ENCODE measurements at regions not wholly inside any gene's neighbourhood (a gene's known extent, or its start where the extent isn't known, plus 50 kb on each side); places are given as distances from the start of the nearest gene placed in this dataset.
"Not testable (repeated sequence)": the region's sequence is repeated elsewhere in the genome, so short reads cannot be mapped to it uniquely, and the experiment has no call there.

DNA sequence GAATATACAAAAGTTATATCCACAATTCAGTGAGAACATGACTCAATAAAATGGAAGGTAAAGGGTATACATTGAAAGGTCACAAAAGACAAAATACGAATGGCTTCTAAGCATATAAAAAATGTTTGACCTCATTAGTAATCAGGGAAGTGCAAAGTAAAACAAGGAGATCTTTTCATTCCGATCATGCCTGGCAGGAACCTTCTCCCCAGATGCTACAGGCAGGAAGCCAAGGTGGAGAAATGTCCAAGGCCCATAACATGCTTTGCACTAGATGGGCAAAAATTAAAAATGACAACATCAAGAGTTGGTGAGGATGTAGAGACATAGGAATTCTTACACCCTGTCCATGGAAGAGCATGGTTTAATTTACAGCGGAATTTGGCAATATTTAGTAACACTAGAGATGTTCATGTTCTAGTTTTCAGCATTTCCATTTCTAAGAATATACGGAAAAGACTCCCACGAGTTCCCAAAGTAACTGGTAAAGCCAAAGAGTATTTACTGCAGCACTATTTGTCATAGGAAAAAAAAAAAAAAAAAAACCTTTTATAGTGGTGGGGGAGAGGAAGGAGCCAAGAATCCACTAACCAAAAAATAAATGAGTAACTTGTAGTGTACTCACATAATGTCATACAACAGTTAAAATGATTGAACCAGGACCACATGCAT is 184.5 kb upstream of the KAZN start:
- TF ChIP-seq, protein P1, sequence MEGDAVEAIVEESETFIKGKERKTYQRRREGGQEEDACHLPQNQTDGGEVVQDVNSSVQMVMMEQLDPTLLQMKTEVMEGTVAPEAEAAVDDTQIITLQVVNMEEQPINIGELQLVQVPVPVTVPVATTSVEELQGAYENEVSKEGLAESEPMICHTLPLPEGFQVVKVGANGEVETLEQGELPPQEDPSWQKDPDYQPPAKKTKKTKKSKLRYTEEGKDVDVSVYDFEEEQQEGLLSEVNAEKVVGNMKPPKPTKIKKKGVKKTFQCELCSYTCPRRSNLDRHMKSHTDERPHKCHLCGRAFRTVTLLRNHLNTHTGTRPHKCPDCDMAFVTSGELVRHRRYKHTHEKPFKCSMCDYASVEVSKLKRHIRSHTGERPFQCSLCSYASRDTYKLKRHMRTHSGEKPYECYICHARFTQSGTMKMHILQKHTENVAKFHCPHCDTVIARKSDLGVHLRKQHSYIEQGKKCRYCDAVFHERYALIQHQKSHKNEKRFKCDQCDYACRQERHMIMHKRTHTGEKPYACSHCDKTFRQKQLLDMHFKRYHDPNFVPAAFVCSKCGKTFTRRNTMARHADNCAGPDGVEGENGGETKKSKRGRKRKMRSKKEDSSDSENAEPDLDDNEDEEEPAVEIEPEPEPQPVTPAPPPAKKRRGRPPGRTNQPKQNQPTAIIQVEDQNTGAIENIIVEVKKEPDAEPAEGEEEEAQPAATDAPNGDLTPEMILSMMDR (IDR thresholded peaks at IDR 0.05), result no peak
- TF ChIP-seq EZH2 (IDR thresholded peaks at IDR 0.05; ENCODE audit: borderline replicate concordance, insufficient read depth, low read depth, low read length, poor library complexity, severe bottlenecking), result no peak
- WGBS (ENCODE audit: insufficient coverage), result no CpG with 5 or more reads among the region's 5 CpGs
- CTCF ChIA-PET, result no interaction called here
- H3K4me3 Mint-ChIP-seq, result no peak overlapping the region
- no peaks in the 10 kb centered on the region for H3K4me1 Mint-ChIP-seq
- POLR2A ChIA-PET, result no interaction called here
- peaks cover 9% of the 10 kb centered on the region for H3K27me3 Mint-ChIP-seq
- H3K27me3 ChIP-seq (replicated peaks in 1 of 4; ENCODE audit: control extremely low read depth in 1 of 4, control insufficient read depth in 3 of 4, insufficient read depth in 4 of 4, low read length in 3 of 4), result no peaks in the 10 kb centered on the region
- H3K36me3 ChIP-seq (replicated peaks in 1 of 2; ENCODE audit: control extremely low read depth in 1 of 2, control insufficient read depth in 1 of 2, extremely low read depth in 1 of 2, insufficient read depth in 2 of 2, low read length in 1 of 2), result no peaks in the 10 kb centered on the region
- H2AFZ ChIP-seq (ENCODE audit: insufficient read depth, low read depth, low read length, poor library complexity, severe bottlenecking), result no peak overlapping the region
- no peak overlapping the region for H3K27ac Mint-ChIP-seq
- no peaks in the 10 kb centered on the region for H4K20me1 ChIP-seq (ENCODE audit: control insufficient read depth, insufficient read depth, low read length, poor library complexity, severe bottlenecking)
- no peak overlapping the region for H3K9ac ChIP-seq (ENCODE audit: low read length)
- no peaks in the 10 kb centered on the region for H3K79me2 ChIP-seq (ENCODE audit: control insufficient read depth, insufficient read depth, low read length)
- no peaks in the 10 kb centered on the region for H3K4me1 ChIP-seq (ENCODE audit: control insufficient read depth in 2 of 2, insufficient read depth in 2 of 2, low read length in 2 of 2)
- no peak for DNase-seq
- ATAC-seq (ENCODE audit: low read depth), result no peak
- H3K4me2 ChIP-seq (replicated peaks; ENCODE audit: low read depth, low read length, poor library complexity, severe bottlenecking), result no peak overlapping the region
- no peaks in the 10 kb centered on the region for H3K9me3 Mint-ChIP-seq (ENCODE audit: insufficient read depth)
- no peaks in the 10 kb centered on the region for H3K9me3 ChIP-seq (ENCODE audit: control extremely low read depth in 1 of 3, control insufficient read depth in 2 of 3, insufficient read depth in 1 of 3, low read length in 2 of 3)
- no peak overlapping the region for H3K4me3 ChIP-seq (ENCODE audit: control extremely low read depth in 1 of 5, extremely low read depth in 1 of 5, insufficient read depth in 1 of 5, low read depth in 2 of 5, low read length in 4 of 5)
- intact Hi-C loops (cut with micrococcal nuclease), result no loop called here
- H3K27ac ChIP-seq (ENCODE audit: low read length in 2 of 2), result no peak overlapping the region

DNA sequence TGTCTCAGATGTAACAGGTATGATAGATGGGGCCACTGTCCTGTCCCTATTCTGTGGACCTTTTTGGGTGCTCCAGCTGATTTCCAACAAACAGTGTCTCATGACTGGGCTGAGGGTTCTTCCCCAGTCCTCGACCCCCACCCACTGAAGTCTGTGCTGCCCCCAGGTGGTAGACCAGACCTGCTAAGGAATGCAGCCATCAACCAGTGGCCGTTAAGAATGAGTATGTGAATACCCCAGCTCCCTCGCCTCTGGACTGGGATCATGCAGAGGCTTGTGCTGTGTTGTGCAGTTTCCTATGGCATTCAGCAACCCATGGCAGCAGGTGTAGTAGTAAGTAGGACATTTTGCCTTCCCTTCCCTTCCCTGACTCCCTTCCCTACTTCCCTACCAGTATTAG is 183.1 kb upstream of the KAZN start:
- no peaks in the 10 kb centered on the region for H3K4me1 ChIP-seq (ENCODE audit: control insufficient read depth in 2 of 2, insufficient read depth in 2 of 2, low read length in 2 of 2)
- H3K9me3 Mint-ChIP-seq (ENCODE audit: insufficient read depth), result no peaks in the 10 kb centered on the region
- no peak overlapping the region for H3K27ac Mint-ChIP-seq
- no peak for DNase-seq
- H3K36me3 ChIP-seq (replicated peaks in 1 of 2; ENCODE audit: control extremely low read depth in 1 of 2, control insufficient read depth in 1 of 2, extremely low read depth in 1 of 2, insufficient read depth in 2 of 2, low read length in 1 of 2), result no peaks in the 10 kb centered on the region
- peaks cover 6% of the 10 kb centered on the region for H3K27me3 Mint-ChIP-seq
- POLR2A ChIA-PET, result no interaction called here
- intact Hi-C loops (cut with micrococcal nuclease), result no loop called here
- CTCF ChIA-PET, result interaction anchor here (1.2 kb wide), 1 partner anchor 9 kb away, joined by 4 read pairs; no protein-coding TSS in a partner anchor
- no peak overlapping the region for H2AFZ ChIP-seq (ENCODE audit: insufficient read depth, low read depth, low read length, poor library complexity, severe bottlenecking)
- H3K27ac ChIP-seq (ENCODE audit: low read length in 2 of 2), result no peak overlapping the region
- no CpG with 5 or more reads among the region's 3 CpGs for WGBS (ENCODE audit: insufficient coverage)
- no peak for ATAC-seq (ENCODE audit: low read depth)
- no peaks in the 10 kb centered on the region for H3K79me2 ChIP-seq (ENCODE audit: control insufficient read depth, insufficient read depth, low read length)
- TF ChIP-seq, protein P1 (IDR thresholded peaks at IDR 0.05), result no peak
- TF ChIP-seq EZH2 (IDR thresholded peaks at IDR 0.05; ENCODE audit: borderline replicate concordance, insufficient read depth, low read depth, low read length, poor library complexity, severe bottlenecking), result no peak
- H3K4me3 Mint-ChIP-seq, result no peak overlapping the region
- no peak overlapping the region for H3K9ac ChIP-seq (ENCODE audit: low read length)
- no peak overlapping the region for H3K4me3 ChIP-seq (ENCODE audit: control extremely low read depth in 1 of 5, extremely low read depth in 1 of 5, insufficient read depth in 1 of 5, low read depth in 2 of 5, low read length in 4 of 5)
- no peaks in the 10 kb centered on the region for H4K20me1 ChIP-seq (ENCODE audit: control insufficient read depth, insufficient read depth, low read length, poor library complexity, severe bottlenecking)
- H3K9me3 ChIP-seq (ENCODE audit: control extremely low read depth in 1 of 3, control insufficient read depth in 2 of 3, insufficient read depth in 1 of 3, low read length in 2 of 3), result peaks cover 0 to 7% (median 0%) of the 10 kb centered on the region in 3 donors
- H3K4me2 ChIP-seq (replicated peaks; ENCODE audit: low read depth, low read length, poor library complexity, severe bottlenecking), result no peak overlapping the region
- H3K27me3 ChIP-seq (replicated peaks in 1 of 4; ENCODE audit: control extremely low read depth in 1 of 4, control insufficient read depth in 3 of 4, insufficient read depth in 4 of 4, low read length in 3 of 4), result no peaks in the 10 kb centered on the region
- no peaks in the 10 kb centered on the region for H3K4me1 Mint-ChIP-seq

DNA sequence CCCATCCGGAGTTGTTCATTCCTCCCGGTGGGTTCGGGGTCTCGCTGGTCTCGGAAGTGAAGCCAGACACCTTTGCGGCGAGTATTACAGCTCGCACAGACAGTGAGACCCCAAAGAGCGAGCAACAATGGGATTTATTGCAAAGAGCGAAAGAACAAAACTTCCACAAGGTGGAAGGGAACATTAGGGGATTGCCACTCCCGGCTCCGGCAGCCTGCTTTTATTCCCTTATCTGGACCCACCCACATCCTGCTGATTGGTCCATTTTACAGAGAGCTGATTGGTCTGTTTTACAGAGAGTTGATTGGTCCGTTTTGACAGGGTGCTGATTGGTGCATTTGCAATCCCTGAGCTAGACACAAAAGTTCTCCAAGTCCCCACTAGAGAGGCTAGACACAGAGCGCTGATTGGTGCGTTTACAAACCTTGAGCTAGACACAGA is 178.7 kb upstream of the KAZN start:
- H3K9ac ChIP-seq (ENCODE audit: low read length); ATAC-seq (ENCODE audit: low read depth); intact Hi-C loops (cut with micrococcal nuclease); H3K4me1 ChIP-seq (ENCODE audit: control insufficient read depth in 2 of 2, insufficient read depth in 2 of 2, low read length in 2 of 2); H4K20me1 ChIP-seq (ENCODE audit: control insufficient read depth, insufficient read depth, low read length, poor library complexity, severe bottlenecking); H3K27ac Mint-ChIP-seq; H3K4me1 Mint-ChIP-seq; H3K4me3 ChIP-seq (ENCODE audit: control extremely low read depth in 1 of 5, extremely low read depth in 1 of 5, insufficient read depth in 1 of 5, low read depth in 2 of 5, low read length in 4 of 5); POLR2A ChIA-PET; CTCF ChIA-PET; H3K9me3 Mint-ChIP-seq (ENCODE audit: insufficient read depth); H3K36me3 ChIP-seq (replicated peaks in 1 of 2; ENCODE audit: control extremely low read depth in 1 of 2, control insufficient read depth in 1 of 2, extremely low read depth in 1 of 2, insufficient read depth in 2 of 2, low read length in 1 of 2); H3K4me2 ChIP-seq (replicated peaks; ENCODE audit: low read depth, low read length, poor library complexity, severe bottlenecking); H3K27me3 ChIP-seq (replicated peaks in 1 of 4; ENCODE audit: control extremely low read depth in 1 of 4, control insufficient read depth in 3 of 4, insufficient read depth in 4 of 4, low read length in 3 of 4); H2AFZ ChIP-seq (ENCODE audit: insufficient read depth, low read depth, low read length, poor library complexity, severe bottlenecking); H3K27ac ChIP-seq (ENCODE audit: low read length in 2 of 2); H3K9me3 ChIP-seq (ENCODE audit: control extremely low read depth in 1 of 3, control insufficient read depth in 2 of 3, insufficient read depth in 1 of 3, low read length in 2 of 3); DNase-seq; H3K79me2 ChIP-seq (ENCODE audit: control insufficient read depth, insufficient read depth, low read length); H3K4me3 Mint-ChIP-seq: not testable (repeated sequence)
- 95% methylated on average over 10 of the region's 15 CpGs for WGBS (ENCODE audit: insufficient coverage)
- peaks cover 10% of the 10 kb centered on the region for H3K27me3 Mint-ChIP-seq

Data from B cell (primary cell).